ENCODE measurements at regions not wholly inside any gene's neighbourhood (a gene's known extent, or its start where the extent isn't known, plus 50 kb on each side); places are given as distances from the start of the nearest gene placed in this dataset.

DNA sequence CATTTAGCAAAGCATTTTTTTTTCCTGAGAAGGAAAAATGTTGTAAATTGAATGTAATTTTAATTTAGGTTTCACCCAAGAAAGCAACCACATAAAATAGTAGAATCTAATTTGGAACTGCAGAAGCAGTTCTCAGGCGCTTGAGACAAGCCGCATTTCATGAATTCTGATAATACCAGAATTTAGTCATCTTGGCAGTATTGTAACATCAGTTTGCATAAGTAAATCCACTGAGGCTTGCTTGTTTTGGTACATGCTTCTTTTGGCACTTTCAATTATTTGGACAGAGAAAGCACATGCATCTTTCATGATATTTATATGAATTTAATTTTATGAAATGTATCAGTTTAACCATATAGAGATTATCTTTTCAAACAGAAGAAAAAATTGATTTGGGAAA lies 389.7 kb upstream of the ROBO1 start:
- no peak for TF ChIP-seq CTCF (IDR thresholded peaks at IDR 0.05)
- TF ChIP-seq POLR2A (IDR thresholded peaks at IDR 0.05): no peak
